HG02763 (cell line): ENCODE measurements at regions not wholly inside any gene's neighbourhood (a gene's known extent, or its start where the extent isn't known, plus 50 kb on each side); places are given as distances from the start of the nearest gene placed in this dataset.

Source experiments
- ATAC-seq: cut with Tn5 transposase; IDR thresholded peaks from one replicate; pipeline ENCODE4 v1.9.1; 2021; ENCODE audit warnings: mild to moderate bottlenecking, moderate library complexity; ENCODE audit not compliant: unreplicated experiment

DNA sequence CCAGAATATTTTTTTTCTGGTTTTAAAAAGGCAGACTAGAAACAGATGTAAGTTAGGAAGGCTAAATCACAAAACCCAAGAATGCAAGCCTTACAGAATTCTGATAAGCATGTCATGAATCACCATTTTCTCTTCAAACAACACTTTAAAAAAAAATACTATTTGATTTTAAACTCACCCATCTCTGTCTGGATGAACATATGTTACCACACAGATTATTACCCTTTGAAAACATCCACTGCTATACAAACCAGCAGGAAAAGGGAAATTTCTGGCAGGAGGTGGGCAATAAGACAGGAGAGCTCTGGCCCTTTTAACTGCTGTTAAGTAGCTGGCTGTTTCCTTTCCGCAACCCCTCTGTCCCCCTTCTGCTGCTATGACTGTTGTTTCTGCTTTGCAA is 317.7 kb upstream of the NOCT start:
- no peak for ATAC-seq

DNA sequence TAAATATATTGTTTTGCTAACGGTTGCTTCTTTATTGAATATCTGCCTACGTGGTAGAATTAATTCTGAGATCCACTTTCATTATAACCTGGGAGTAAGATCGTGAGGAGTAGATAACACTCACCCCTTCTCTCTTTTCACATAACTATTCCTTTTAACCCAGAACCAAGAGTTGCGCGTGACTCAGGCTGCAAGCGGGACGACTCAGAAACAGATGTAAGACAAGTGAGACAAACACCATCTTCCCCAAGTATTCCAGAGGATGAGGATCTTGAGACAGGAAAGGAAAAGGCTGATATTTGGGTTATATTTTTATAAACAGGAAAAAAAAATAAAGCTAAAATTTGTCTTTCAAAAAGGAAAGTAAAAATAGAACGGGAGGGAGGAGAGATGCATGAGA is 318.8 kb upstream of the NOCT start:
- ATAC-seq = no peak

DNA sequence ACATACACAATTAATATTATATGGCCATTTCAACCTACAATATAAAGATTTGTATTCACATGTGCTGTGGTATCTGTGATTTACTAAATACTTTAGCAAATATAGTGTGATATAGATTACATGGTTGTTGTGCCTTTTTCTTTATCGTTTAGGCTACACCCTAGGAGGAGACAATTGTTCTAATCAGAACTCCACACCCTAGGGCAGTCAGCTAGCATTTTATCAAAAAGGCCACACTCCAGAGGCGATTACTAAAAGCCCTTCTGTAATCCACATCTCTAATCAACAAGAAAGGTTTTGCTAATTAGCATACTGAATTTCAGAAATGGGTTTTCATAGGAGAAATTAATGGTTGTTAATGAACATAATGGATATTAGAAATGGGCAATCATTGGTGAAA is 319.5 kb upstream of the NOCT start:
- ATAC-seq = no peak

DNA sequence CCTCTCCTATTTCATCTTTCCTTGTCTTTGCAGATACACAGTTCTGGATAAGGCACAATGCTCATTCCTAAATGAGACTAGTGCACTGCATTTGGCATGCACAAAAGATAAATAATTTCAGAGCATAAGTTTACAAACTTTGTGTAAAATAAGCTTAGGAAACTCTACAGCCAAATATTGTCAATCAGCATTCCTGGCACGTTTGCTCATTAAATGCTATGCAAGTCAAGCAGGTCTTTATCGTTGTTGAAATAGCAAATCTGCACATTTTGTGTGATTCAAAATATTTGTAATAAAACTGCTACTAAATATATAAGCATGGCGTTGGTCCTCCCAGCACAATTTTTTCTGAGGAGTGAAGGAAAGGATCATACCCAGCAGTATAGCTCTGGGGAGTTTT is 322.1 kb upstream of the NOCT start:
- no peak for ATAC-seq

DNA sequence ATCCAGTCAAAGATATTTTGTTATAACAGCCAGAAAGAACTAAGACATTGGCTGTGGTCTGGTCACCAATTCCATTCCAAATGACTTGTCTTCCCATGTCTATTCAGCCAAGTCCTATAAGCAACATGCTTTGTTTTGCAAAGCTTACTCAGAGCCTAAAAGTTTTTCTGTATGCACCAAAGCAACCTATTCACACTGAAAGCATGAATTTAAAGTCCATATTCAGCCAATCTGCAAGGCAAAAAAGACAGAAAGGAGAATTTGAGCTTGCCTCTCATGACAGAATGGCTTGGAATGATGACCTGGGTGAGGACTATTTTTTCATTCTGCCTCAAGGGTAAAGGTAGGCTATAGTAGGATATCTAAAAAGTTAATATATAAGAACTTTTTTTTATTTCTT is 323.2 kb upstream of the NOCT start:
- no peak for ATAC-seq

GRCh38 chr4:138689593-138689992 is 326.0 kb upstream of the NOCT start:
- no peak for ATAC-seq

DNA sequence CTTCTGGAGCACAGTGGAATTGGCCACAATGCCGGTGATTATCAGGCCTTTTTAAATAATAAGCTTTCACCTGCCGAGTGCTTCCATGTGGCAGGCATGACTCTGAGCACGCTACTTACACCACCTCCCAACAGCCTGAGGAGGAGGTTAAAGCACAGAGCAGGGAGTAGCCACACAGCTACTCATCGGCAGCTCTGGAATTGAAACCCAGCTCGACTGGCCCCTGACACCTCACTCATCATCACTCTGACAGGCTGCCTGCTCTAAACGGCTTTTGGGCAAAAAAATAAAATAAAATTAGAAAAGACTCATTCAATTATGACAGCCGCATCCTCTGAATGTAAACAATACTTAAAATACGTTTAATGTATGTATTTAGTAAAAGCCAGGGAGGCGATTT is 326.4 kb upstream of the NOCT start:
- no peak for ATAC-seq

GRCh38 chr4:138688408-138689085 is 327.0 kb upstream of the NOCT start:
- ATAC-seq = no peak

DNA sequence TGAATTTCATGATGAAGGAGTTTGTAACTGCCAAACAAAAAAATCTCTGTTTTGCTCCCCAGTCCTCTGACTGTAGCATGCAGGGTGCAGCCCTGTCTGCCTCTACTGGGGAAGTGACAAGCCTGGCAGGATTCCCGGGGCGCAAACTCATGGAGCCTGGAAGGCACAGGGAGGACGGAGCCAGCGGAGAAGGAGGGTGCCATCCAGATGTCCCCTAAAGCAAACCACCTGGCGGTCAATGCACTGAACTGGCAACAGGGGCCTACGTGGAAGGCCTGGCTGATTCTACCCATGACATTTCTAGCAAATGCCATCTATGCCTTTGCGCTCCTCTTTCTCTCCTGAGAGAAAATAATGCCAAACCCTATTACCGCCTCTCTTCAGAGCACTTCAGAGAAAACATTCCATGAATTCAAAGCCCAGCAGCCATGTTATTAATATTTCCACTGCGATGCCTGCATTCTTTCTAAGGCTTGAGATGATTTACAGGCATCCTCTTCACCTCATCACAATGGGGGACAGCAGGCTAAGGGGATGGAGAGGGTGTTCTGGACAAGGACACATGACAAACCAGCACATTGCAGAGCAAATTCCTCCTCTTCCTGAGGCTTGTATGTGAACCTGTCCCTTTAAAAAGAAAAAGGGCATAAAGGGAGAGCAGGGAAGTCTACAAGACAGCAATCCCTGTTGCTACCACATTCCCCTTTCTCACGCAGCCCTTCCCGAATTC is 329.3 kb upstream of the NOCT start:
- ATAC-seq = no peak

- ATAC-seq = no peak
Measured at GRCh38 chr4:138685316-138685715, 330.3 kb upstream of the NOCT start.

- peak; percentile 78 for ATAC-seq
Measured at GRCh38 chr4:138680989-138681604, 334.5 kb upstream of the NOCT start.

- ATAC-seq = no peak
Measured at GRCh38 chr4:138680256-138680655, 335.3 kb upstream of the NOCT start.

GRCh38 chr4:138678985-138679746 is 336.4 kb upstream of the NOCT start:
- no peak for ATAC-seq

GRCh38 chr4:138677748-138678147 is 337.8 kb upstream of the NOCT start:
- no peak for ATAC-seq

DNA sequence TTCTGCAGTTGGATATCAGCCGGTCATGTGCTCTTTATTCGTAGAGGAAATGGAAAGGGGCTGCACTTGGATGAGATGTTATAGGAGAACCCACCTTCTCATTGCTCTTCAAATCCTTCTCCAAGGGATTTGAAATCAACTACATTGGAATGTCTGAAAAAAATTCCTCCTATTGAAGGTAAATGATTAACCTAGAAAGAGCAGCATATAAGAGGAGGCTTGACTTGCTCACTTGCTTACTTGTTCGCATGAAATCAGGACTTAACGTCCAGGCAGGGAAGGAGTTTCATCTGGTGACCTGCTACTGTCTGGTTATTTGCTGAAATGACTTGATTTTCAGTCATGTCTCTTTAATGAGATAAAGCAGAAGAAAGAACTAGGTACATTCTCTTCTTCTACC is 338.4 kb upstream of the NOCT start:
- no peak for ATAC-seq

- ATAC-seq = no peak
Measured at GRCh38 chr4:138675685-138676084, 339.9 kb upstream of the NOCT start.

DNA sequence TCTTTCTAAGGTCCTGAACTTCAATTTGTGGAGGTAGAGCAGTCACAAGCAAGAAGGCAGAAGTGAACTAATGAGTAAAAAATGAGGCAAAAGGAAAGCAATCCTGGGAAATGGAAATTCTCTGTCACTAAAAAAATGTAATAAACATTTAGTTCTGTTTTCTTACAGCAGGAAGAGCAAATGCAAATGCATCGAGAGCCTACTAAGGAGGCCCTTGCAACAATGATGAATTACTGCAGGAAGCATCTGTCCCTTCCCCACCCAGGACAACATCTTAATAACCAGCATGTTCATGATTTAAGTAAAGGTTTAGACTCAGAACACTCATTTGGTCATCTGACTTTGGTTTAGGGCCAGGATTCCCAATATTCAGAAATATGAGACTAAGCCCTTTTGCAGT is 341.4 kb upstream of the NOCT start:
- no peak for ATAC-seq

- ATAC-seq = no peak
Measured at GRCh38 chr4:138673053-138673452, 342.5 kb upstream of the NOCT start.

DNA sequence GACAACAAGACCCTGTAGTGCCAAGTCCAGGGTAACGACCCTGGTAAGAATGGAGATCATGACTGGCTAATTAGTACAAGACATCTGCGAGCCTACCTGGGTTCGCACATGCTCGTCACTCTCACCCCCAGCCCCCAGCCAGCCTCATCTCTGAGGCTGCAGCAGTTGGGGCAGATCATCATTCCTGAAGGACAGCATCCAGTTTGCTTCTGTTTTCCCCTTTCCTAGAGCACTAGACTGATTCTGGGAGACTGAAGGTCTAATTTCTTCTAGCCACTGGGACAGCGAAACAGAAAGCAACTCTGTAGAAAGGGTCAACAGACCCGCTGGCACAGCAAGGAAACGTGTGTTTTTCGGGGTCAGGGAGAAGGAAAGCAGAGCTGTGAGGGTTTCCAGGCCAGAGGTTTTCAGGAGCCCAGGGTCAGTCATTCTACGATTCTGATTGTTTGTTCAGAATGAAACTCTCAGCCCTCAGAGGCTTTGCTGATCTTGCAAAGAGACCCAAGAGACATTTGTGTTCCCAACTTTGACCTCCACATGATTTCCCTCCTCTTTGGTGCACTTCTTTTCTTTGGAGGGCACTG is 343.1 kb upstream of the NOCT start:
- peak; percentile 53 for ATAC-seq

- ATAC-seq = no peak
Measured at GRCh38 chr4:138671606-138672084, 343.9 kb upstream of the NOCT start.

GRCh38 chr4:138671106-138671505 is 344.5 kb upstream of the NOCT start:
- ATAC-seq = no peak
